K562 (cell line): ENCODE measurements at regions not wholly inside any gene's neighbourhood (a gene's known extent, or its start where the extent isn't known, plus 50 kb on each side); places are given as distances from the start of the nearest gene placed in this dataset.

Experiments used
- C11orf30 ChIP-seq: fragments of 450-650 bp; IDR thresholded peaks from 2 replicates; pipeline ENCODE4 v1.6.1; 2016; ENCODE audit warnings: low read depth, mild to moderate bottlenecking
- CREBBP ChIP-seq: IDR thresholded peaks from one replicate; pipeline ENCODE4 v1.6.1; 2012; ENCODE audit warnings: low read depth, mild to moderate bottlenecking, control low read depth, inconsistent platforms, low read length
- CSDE1 ChIP-seq, 2 experiments: fragments of 450-650 bp; IDR thresholded peaks; 2 replicates each; pipeline ENCODE4 v1.6.1; 2016; ENCODE audit warnings: mild to moderate bottlenecking in 1 of 2
- EP300 ChIP-seq: IDR thresholded peaks from 2 replicates; pipeline ENCODE4 v1.6.1; 2012; ENCODE audit warnings: low read length, improper control_type of control experiment
- POLR2H ChIP-seq: IDR thresholded peaks from 2 replicates; pipeline ENCODE4 v1.6.1; 2016; ENCODE audit warnings: missing genetic modification characterization, low read depth, mild to moderate bottlenecking, control low read depth, missing compliant biosample characterization, moderate library complexity
- ZNF263 ChIP-seq: sonication (generic); formaldehyde crosslinking; IDR thresholded peaks from 2 replicates; pipeline ENCODE4 v1.8.0; 2022; ENCODE audit warnings: mild to moderate bottlenecking, missing genetic modification reagents, borderline replicate concordance
- TF ChIP-seq, protein P1 (sequence below): sonication (generic); formaldehyde crosslinking; IDR thresholded peaks from 2 replicates; pipeline ENCODE4 v1.8.0; 2023; ENCODE audit warnings: missing genetic modification reagents, mild to moderate bottlenecking, borderline replicate concordance
- TF ChIP-seq, protein P2 (sequence below), 2 experiments: fragments of 450-650 bp; IDR thresholded peaks; 2 replicates each; pipeline ENCODE4 v1.6.1; 2016
- TF ChIP-seq, protein P3 (sequence below): fragments of 250-450 bp; sonication (Bioruptor Pico); IDR thresholded peaks from 2 replicates; pipeline ENCODE4 v1.8.0; 2022; ENCODE audit warnings: moderate library complexity, mild to moderate bottlenecking, inconsistent platforms
- TF ChIP-seq, protein P4 (sequence below): fragments of 450-650 bp; IDR thresholded peaks from 2 replicates; pipeline ENCODE4 v1.6.1; 2016; ENCODE audit warnings: missing biosample characterization, missing genetic modification characterization

DNA sequence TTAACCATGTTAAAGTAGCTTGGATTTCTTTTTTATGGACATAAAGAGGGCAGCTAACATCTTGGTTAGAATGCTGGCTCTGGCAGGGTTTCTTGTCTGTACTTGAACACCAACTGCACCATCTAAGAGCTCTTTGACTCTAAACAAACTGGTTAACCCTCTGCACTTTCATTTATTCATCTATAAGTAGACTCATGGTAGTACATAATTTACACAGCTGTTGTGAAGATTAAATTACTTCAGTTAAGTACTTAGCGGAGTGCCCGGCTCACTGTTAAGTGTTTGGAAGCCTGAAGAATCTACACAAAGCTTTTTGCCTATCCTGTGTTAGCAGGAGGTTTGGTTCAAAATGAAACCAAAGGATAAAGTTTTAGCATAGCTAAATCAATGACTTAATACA lies 846.2 kb upstream of the API5 start (continued):
- TF ChIP-seq, protein P1, sequence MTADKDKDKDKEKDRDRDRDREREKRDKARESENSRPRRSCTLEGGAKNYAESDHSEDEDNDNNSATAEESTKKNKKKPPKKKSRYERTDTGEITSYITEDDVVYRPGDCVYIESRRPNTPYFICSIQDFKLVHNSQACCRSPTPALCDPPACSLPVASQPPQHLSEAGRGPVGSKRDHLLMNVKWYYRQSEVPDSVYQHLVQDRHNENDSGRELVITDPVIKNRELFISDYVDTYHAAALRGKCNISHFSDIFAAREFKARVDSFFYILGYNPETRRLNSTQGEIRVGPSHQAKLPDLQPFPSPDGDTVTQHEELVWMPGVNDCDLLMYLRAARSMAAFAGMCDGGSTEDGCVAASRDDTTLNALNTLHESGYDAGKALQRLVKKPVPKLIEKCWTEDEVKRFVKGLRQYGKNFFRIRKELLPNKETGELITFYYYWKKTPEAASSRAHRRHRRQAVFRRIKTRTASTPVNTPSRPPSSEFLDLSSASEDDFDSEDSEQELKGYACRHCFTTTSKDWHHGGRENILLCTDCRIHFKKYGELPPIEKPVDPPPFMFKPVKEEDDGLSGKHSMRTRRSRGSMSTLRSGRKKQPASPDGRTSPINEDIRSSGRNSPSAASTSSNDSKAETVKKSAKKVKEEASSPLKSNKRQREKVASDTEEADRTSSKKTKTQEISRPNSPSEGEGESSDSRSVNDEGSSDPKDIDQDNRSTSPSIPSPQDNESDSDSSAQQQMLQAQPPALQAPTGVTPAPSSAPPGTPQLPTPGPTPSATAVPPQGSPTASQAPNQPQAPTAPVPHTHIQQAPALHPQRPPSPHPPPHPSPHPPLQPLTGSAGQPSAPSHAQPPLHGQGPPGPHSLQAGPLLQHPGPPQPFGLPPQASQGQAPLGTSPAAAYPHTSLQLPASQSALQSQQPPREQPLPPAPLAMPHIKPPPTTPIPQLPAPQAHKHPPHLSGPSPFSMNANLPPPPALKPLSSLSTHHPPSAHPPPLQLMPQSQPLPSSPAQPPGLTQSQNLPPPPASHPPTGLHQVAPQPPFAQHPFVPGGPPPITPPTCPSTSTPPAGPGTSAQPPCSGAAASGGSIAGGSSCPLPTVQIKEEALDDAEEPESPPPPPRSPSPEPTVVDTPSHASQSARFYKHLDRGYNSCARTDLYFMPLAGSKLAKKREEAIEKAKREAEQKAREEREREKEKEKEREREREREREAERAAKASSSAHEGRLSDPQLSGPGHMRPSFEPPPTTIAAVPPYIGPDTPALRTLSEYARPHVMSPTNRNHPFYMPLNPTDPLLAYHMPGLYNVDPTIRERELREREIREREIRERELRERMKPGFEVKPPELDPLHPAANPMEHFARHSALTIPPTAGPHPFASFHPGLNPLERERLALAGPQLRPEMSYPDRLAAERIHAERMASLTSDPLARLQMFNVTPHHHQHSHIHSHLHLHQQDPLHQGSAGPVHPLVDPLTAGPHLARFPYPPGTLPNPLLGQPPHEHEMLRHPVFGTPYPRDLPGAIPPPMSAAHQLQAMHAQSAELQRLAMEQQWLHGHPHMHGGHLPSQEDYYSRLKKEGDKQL (CRISPR knock-in tag), result no peak
- TF ChIP-seq, protein P2, sequence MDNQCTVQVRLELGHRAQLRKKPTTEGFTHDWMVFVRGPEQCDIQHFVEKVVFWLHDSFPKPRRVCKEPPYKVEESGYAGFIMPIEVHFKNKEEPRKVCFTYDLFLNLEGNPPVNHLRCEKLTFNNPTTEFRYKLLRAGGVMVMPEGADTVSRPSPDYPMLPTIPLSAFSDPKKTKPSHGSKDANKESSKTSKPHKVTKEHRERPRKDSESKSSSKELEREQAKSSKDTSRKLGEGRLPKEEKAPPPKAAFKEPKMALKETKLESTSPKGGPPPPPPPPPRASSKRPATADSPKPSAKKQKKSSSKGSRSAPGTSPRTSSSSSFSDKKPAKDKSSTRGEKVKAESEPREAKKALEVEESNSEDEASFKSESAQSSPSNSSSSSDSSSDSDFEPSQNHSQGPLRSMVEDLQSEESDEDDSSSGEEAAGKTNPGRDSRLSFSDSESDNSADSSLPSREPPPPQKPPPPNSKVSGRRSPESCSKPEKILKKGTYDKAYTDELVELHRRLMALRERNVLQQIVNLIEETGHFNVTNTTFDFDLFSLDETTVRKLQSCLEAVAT (IDR thresholded peaks at IDR 0.05), result no peak
- TF ChIP-seq POLR2H (tag), result no peak
- no peak for TF ChIP-seq ZNF263 (CRISPR knock-in tag)
- TF ChIP-seq EP300, result no peak
- no peak for TF ChIP-seq CREBBP
- no peak for TF ChIP-seq CSDE1 (IDR thresholded peaks at IDR 0.05)
- TF ChIP-seq, protein P3, sequence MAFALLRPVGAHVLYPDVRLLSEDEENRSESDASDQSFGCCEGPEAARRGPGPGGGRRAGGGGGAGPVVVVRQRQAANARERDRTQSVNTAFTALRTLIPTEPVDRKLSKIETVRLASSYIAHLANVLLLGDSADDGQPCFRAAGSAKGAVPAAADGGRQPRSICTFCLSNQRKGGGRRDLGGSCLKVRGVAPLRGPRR (CRISPR knock-in tag), result no peak
- TF ChIP-seq C11orf30, result no peak
- TF ChIP-seq, protein P4, sequence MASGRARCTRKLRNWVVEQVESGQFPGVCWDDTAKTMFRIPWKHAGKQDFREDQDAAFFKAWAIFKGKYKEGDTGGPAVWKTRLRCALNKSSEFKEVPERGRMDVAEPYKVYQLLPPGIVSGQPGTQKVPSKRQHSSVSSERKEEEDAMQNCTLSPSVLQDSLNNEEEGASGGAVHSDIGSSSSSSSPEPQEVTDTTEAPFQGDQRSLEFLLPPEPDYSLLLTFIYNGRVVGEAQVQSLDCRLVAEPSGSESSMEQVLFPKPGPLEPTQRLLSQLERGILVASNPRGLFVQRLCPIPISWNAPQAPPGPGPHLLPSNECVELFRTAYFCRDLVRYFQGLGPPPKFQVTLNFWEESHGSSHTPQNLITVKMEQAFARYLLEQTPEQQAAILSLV (tag), result no peak
